22Rv1 (cell line): ENCODE measurements at regions not wholly inside any gene's neighbourhood (a gene's known extent, or its start where the extent isn't known, plus 50 kb on each side); places are given as distances from the start of the nearest gene placed in this dataset.

Experiments
- ZFX ChIP-seq: fragments of 450-650 bp; IDR thresholded peaks from 2 replicates; pipeline ENCODE4 v1.6.1; 2017; ENCODE audit warnings: antibody characterized with exemption, borderline replicate concordance
- TF ChIP-seq, protein P1 (sequence below): fragments of 450-650 bp; IDR thresholded peaks from 2 replicates; pipeline ENCODE4 v1.5.1; 2017; ENCODE audit warnings: mild to moderate bottlenecking

DNA sequence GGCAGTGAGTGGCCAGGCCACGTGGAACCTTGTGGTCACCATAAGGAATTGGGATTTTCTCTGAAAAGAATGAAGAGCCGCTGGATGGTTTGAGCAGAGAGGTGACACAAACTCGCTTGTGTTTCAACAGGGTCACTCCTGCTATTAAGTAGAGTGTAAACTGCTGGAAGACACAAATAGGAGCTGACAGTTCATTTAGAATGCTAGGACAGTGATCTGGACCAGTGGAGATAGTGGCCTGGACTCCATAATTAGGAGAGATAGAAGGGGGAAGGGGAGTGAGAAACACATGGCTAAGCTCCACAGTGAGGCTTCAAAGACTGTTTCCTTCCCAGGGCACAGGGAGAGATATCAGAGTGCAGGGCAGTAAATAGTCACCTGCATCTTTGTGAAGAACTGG is 381.1 kb upstream of the ST6GAL2 start:
- TF ChIP-seq, protein P1, sequence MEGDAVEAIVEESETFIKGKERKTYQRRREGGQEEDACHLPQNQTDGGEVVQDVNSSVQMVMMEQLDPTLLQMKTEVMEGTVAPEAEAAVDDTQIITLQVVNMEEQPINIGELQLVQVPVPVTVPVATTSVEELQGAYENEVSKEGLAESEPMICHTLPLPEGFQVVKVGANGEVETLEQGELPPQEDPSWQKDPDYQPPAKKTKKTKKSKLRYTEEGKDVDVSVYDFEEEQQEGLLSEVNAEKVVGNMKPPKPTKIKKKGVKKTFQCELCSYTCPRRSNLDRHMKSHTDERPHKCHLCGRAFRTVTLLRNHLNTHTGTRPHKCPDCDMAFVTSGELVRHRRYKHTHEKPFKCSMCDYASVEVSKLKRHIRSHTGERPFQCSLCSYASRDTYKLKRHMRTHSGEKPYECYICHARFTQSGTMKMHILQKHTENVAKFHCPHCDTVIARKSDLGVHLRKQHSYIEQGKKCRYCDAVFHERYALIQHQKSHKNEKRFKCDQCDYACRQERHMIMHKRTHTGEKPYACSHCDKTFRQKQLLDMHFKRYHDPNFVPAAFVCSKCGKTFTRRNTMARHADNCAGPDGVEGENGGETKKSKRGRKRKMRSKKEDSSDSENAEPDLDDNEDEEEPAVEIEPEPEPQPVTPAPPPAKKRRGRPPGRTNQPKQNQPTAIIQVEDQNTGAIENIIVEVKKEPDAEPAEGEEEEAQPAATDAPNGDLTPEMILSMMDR: no peak
- TF ChIP-seq ZFX: no peak
